PC-9 (cell line): ENCODE measurements at regions not wholly inside any gene's neighbourhood (a gene's known extent, or its start where the extent isn't known, plus 50 kb on each side); places are given as distances from the start of the nearest gene placed in this dataset.

ENCODE experiments used
- BruUV-seq: library from RNA; stranded (reverse); fragments of 400-500 nt; replicated peaks from 2 replicates; lab custom pipeline; 2021; lab: Mats Ljungman, UMichigan
- CTCF ChIA-PET: fragments of 300-600 bp; sonication (Branson Sonifier 250); formaldehyde crosslinking; loops from one replicate; lab custom pipeline; 2022; ENCODE audit warnings: antibody characterized with exemption; lab: Charles Lee
- POLR2A ChIA-PET: fragments of 300-600 bp; sonication (Branson Sonifier 250); formaldehyde crosslinking; loops from one replicate; lab custom pipeline; 2022; ENCODE audit warnings: antibody characterized with exemption; ENCODE audit not compliant: unreplicated experiment; lab: Charles Lee
- DNase-seq, 2 experiments: peaks; one replicate each; pipeline versions ENCODE4 v3.0.0 to v3.0.0-alpha.2; 2015 to 2022; ENCODE audit warnings: mixed read lengths in 1 of 2
- H2AFZ ChIP-seq: fragments of 200-600 bp; sonication (generic); 2 replicates; pipeline ENCODE4 v1.8.1; 2017; ENCODE audit warnings: antibody characterized with exemption
- H3F3A ChIP-seq: fragments of 200-600 bp; sonication (generic); 2 replicates; pipeline ENCODE4 v1.8.1; 2017; ENCODE audit warnings: antibody characterized with exemption, mild to moderate bottlenecking, low read depth; ENCODE audit not compliant: insufficient read depth
- H3K27ac ChIP-seq: fragments of 200-600 bp; sonication (generic); 2 replicates; pipeline ENCODE4 v1.6.1; 2016; ENCODE audit warnings: mixed run types
- H3K27me3 ChIP-seq: fragments of 200-600 bp; sonication (generic); 2 replicates; pipeline ENCODE4 v1.6.1; 2016; ENCODE audit warnings: low read depth, mixed run types; ENCODE audit not compliant: insufficient read depth
- H3K36me3 ChIP-seq: fragments of 200-600 bp; sonication (generic); 2 replicates; pipeline ENCODE4 v1.6.1; 2016; ENCODE audit warnings: low read depth, mixed run types
- H3K4me1 ChIP-seq: fragments of 200-600 bp; sonication (generic); replicated peaks from 2 replicates; pipeline ENCODE4 v1.6.1; 2016; ENCODE audit warnings: mixed run types; ENCODE audit not compliant: insufficient read depth
- H3K4me2 ChIP-seq: fragments of 200-600 bp; sonication (generic); 2 replicates; pipeline ENCODE4 v1.6.1; 2017; ENCODE audit warnings: mixed run types
- H3K4me3 ChIP-seq: fragments of 200-600 bp; sonication (generic); 2 replicates; pipeline ENCODE4 v1.6.1; 2016; ENCODE audit warnings: mixed run types
- H3K79me2 ChIP-seq: fragments of 200-600 bp; sonication (generic); 2 replicates; pipeline ENCODE4 v1.6.1; 2017; ENCODE audit warnings: low read depth, mixed run types
- H3K9me2 ChIP-seq: fragments of 200-600 bp; sonication (generic); 2 replicates; pipeline ENCODE4 v1.8.1; 2017; ENCODE audit warnings: mild to moderate bottlenecking; ENCODE audit not compliant: insufficient read depth
- H3K9me3 ChIP-seq: fragments of 200-600 bp; sonication (generic); 2 replicates; pipeline ENCODE4 v1.8.1; 2016; ENCODE audit warnings: low read depth; ENCODE audit not compliant: insufficient read depth
- H4K20me1 ChIP-seq: fragments of 200-600 bp; sonication (generic); 2 replicates; pipeline ENCODE4 v1.8.1; 2017; ENCODE audit not compliant: insufficient read depth
- CTCF ChIP-seq: fragments of 200-600 bp; sonication (generic); conservative IDR thresholded peaks from 2 replicates; pipeline ENCODE4 v1.6.1; 2017; ENCODE audit warnings: mixed run types, antibody characterized with exemption, mild to moderate bottlenecking, moderate library complexity
- EZH2 ChIP-seq: fragments of 200-600 bp; sonication (generic); IDR thresholded peaks from 2 replicates; pipeline ENCODE4 v1.8.0; 2017; ENCODE audit warnings: antibody characterized with exemption, low read depth
- intact Hi-C: fragments of 100-400 bp; cut with micrococcal nuclease; formaldehyde crosslinking; loops from one replicate; pipeline ENCODE4 v1.10.0; 2022; ENCODE audit not compliant: unreplicated experiment

- DNase-seq: no peak
- no peak overlapping the region for H3K27ac ChIP-seq
- H3K9me3 ChIP-seq: peaks cover 17% of the 10 kb centered on the region; the same call in 1 of the 2 replicates
- no peaks in the 10 kb centered on the region for H3F3A ChIP-seq
- no peak overlapping the region for H3K4me2 ChIP-seq
- H4K20me1 ChIP-seq: no peaks in the 10 kb centered on the region
- H3K79me2 ChIP-seq: no peaks in the 10 kb centered on the region
- no peaks in the 10 kb centered on the region for H3K4me1 ChIP-seq
- no TSS peak for BruUV-seq
- no peak overlapping the region for H3K4me3 ChIP-seq
- no peaks in the 10 kb centered on the region for H3K27me3 ChIP-seq
- no peaks in the 10 kb centered on the region for H3K9me2 ChIP-seq
- ChIA-PET POLR2A (no interaction called here), CTCF (no interaction called here)
- no peaks in the 10 kb centered on the region for H3K36me3 ChIP-seq
- intact Hi-C loops: no loop called here
- TF ChIP-seq EZH2 (no peak), CTCF (no peak)
- H2AFZ ChIP-seq: no peak overlapping the region; the same call in 1 of the 2 replicates
Measured at GRCh38 chr11:91591021-91591420, 633.6 kb upstream of the FAT3 start.

GRCh38 chr11:91587131-91587530 is 637.5 kb upstream of the FAT3 start:
- H4K20me1 ChIP-seq: no peaks in the 10 kb centered on the region
- no peaks in the 10 kb centered on the region for H3K36me3 ChIP-seq
- H3K9me3 ChIP-seq: peaks cover 16% of the 10 kb centered on the region; the same call in 1 of the 2 replicates
- ChIA-PET CTCF (no interaction called here), POLR2A (no interaction called here)
- H3K4me1 ChIP-seq: no peaks in the 10 kb centered on the region
- H3K27ac ChIP-seq: no peak overlapping the region
- H3K4me2 ChIP-seq: no peak overlapping the region
- no peak overlapping the region for H3K4me3 ChIP-seq
- H3K27me3 ChIP-seq: no peaks in the 10 kb centered on the region
- DNase-seq: no peak
- TF ChIP-seq CTCF (no peak), EZH2 (no peak)
- no peak overlapping the region for H2AFZ ChIP-seq
- no TSS peak for BruUV-seq
- H3K79me2 ChIP-seq: no peaks in the 10 kb centered on the region
- no peaks in the 10 kb centered on the region for H3F3A ChIP-seq
- no peaks in the 10 kb centered on the region for H3K9me2 ChIP-seq
- intact Hi-C loops: no loop called here

- Histone ChIP-seq H3K27me3 (no peaks in the 10 kb centered on the region), H2AFZ (no peak overlapping the region), H3K4me3 (no peak overlapping the region), H3K9me3 (no peaks in the 10 kb centered on the region), H3K27ac (no peak overlapping the region), H4K20me1 (no peaks in the 10 kb centered on the region), H3F3A (no peaks in the 10 kb centered on the region), H3K79me2 (no peaks in the 10 kb centered on the region), H3K4me2 (no peak overlapping the region), H3K36me3 (no peaks in the 10 kb centered on the region), H3K9me2 (no peaks in the 10 kb centered on the region), H3K4me1 (no peaks in the 10 kb centered on the region)
- TF ChIP-seq CTCF (no peak), EZH2 (no peak)
- no TSS peak for BruUV-seq
- intact Hi-C loops: no loop called here
- ChIA-PET CTCF (no interaction called here), POLR2A (no interaction called here)
- no peak for DNase-seq
Measured at GRCh38 chr11:91585035-91585801, 639.4 kb upstream of the FAT3 start.
